Neural cell (in vitro differentiated cells): ENCODE measurements at regions not wholly inside any gene's neighbourhood (a gene's known extent, or its start where the extent isn't known, plus 50 kb on each side); places are given as distances from the start of the nearest gene placed in this dataset.

Source experiments
- H2AFZ ChIP-seq: fragments of 200-600, 300-800 bp; sonication (generic), shearing (Covaris generic); 2 replicates; pipeline ENCODE4 v1.6.0; 2014; ENCODE audit warnings: low read depth, mild to moderate bottlenecking, antibody characterized with exemption, low read length, moderate library complexity
- H3F3A ChIP-seq: fragments of 200-600 bp; shearing (Covaris generic); 2 replicates; pipeline ENCODE4 v1.6.1; 2016; ENCODE audit warnings: mild to moderate bottlenecking, moderate library complexity, mixed read lengths, antibody characterized with exemption, low read length; ENCODE audit not compliant: insufficient read depth, poor library complexity, severe bottlenecking
- H3K27ac ChIP-seq: fragments of 200-600, 300-800 bp; sonication (generic), shearing (Covaris generic); 2 replicates; pipeline ENCODE4 v1.5.1; 2014; ENCODE audit warnings: mild to moderate bottlenecking, low read length, moderate library complexity
- H3K27me3 ChIP-seq: fragments of 300-800, 200-600 bp; sonication (generic), shearing (Covaris generic); 2 replicates; pipeline ENCODE4 v1.6.0; 2014; ENCODE audit warnings: mild to moderate bottlenecking, low read depth, low read length, moderate library complexity; ENCODE audit not compliant: insufficient read depth
- H3K36me3 ChIP-seq: fragments of 300-800, 200-600 bp; sonication (generic), shearing (Covaris generic); 2 replicates; pipeline ENCODE4 v1.5.1; 2014; ENCODE audit warnings: mild to moderate bottlenecking, antibody characterized with exemption, low read length, moderate library complexity; ENCODE audit not compliant: insufficient read depth
- H3K4me2 ChIP-seq: fragments of 300-800, 200-600 bp; sonication (generic), shearing (Covaris generic); 2 replicates; pipeline ENCODE4 v1.6.0; 2014; ENCODE audit warnings: mild to moderate bottlenecking, low read length
- H3K4me3 ChIP-seq: fragments of 300-800, 200-600 bp; sonication (generic), shearing (Covaris generic); 2 replicates; pipeline ENCODE4 v1.5.1; 2014; ENCODE audit warnings: mild to moderate bottlenecking, low read length, moderate library complexity
- H3K79me2 ChIP-seq: fragments of 200-600 bp; shearing (Covaris generic); replicated peaks from 2 replicates; pipeline ENCODE4 v1.6.0; 2014; ENCODE audit warnings: mild to moderate bottlenecking, low read length, moderate library complexity; ENCODE audit not compliant: insufficient read depth
- H3K9ac ChIP-seq: fragments of 300-800, 200-600 bp; sonication (generic), shearing (Covaris generic); 2 replicates; pipeline ENCODE4 v1.6.1; 2016; ENCODE audit warnings: mild to moderate bottlenecking, low read length, mixed read lengths
- H3K9me2 ChIP-seq: fragments of 200-600 bp; shearing (Covaris generic); 2 replicates; pipeline ENCODE4 v1.6.1; 2016; ENCODE audit warnings: mild to moderate bottlenecking, low read length, mixed read lengths; ENCODE audit not compliant: insufficient read depth
- H3K9me3 ChIP-seq: fragments of 200-600, 300-800 bp; sonication (generic), shearing (Covaris generic); 2 replicates; pipeline ENCODE4 v1.6.1; 2016; ENCODE audit warnings: mild to moderate bottlenecking, mixed run types, low read length, moderate library complexity, mixed read lengths
- H4K20me1 ChIP-seq: fragments of 200-600 bp; shearing (Covaris generic); 2 replicates; pipeline ENCODE4 v1.6.1; 2016; ENCODE audit warnings: mild to moderate bottlenecking, mixed run types; ENCODE audit not compliant: insufficient read depth
- CTCF ChIP-seq: fragments of 450-650 bp; IDR thresholded peaks from 2 replicates; pipeline ENCODE4 v1.5.1; 2014; ENCODE audit warnings: antibody characterized with exemption, mild to moderate bottlenecking, moderate library complexity; ENCODE audit not compliant: poor library complexity, severe bottlenecking
- EP300 ChIP-seq: fragments of 450-650 bp; conservative IDR thresholded peaks from 2 replicates; pipeline ENCODE4 v1.6.1; 2014; ENCODE audit warnings: antibody characterized with exemption, mild to moderate bottlenecking, moderate library complexity; ENCODE audit not compliant: poor library complexity, severe bottlenecking
- EZH2 ChIP-seq: fragments of 200-600, 300-800 bp; shearing (Covaris generic), sonication (generic); IDR thresholded peaks from 2 replicates; pipeline ENCODE4 v1.6.1; 2014; ENCODE audit warnings: antibody characterized with exemption, low read length, borderline replicate concordance, mild to moderate bottlenecking; ENCODE audit not compliant: insufficient read depth, poor library complexity, severe bottlenecking
- MXI1 ChIP-seq: fragments of 450-650 bp; conservative IDR thresholded peaks from 2 replicates; pipeline ENCODE4 v1.6.1; 2014; ENCODE audit warnings: antibody characterized with exemption, mild to moderate bottlenecking; ENCODE audit not compliant: poor library complexity, severe bottlenecking
- POLR2AphosphoS5 ChIP-seq: IDR thresholded peaks from 2 replicates; pipeline ENCODE4 v1.6.1; 2012
- RAD21 ChIP-seq: fragments of 450-650 bp; conservative IDR thresholded peaks from 2 replicates; pipeline ENCODE4 v1.6.1; 2014; ENCODE audit warnings: antibody characterized with exemption, mild to moderate bottlenecking, moderate library complexity
- REST ChIP-seq: IDR thresholded peaks from 2 replicates; pipeline ENCODE4 v1.6.1; 2012; ENCODE audit warnings: borderline replicate concordance
- SMC3 ChIP-seq: fragments of 450-650 bp; conservative IDR thresholded peaks from 2 replicates; pipeline ENCODE4 v1.6.1; 2014; ENCODE audit warnings: antibody characterized with exemption, mild to moderate bottlenecking, moderate library complexity; ENCODE audit not compliant: poor library complexity
- TAF1 ChIP-seq: IDR thresholded peaks from 2 replicates; pipeline ENCODE4 v1.6.1; 2012; ENCODE audit warnings: low read depth

GRCh38 chr22:27296091-27296675, 505.4 kb downstream of the MN1 start:
- Histone ChIP-seq H3F3A (peaks cover 10% of the 10 kb centered on the region), H3K79me2 (no peaks in the 10 kb centered on the region), H3K9me3 (no peaks in the 10 kb centered on the region), H3K27ac (no peak overlapping the region), H3K9me2 (no peaks in the 10 kb centered on the region), H3K9ac (peak overlapping the region; percentile 23), H4K20me1 (no peaks in the 10 kb centered on the region), H3K4me3 (no peak overlapping the region), H3K4me2 (no peak overlapping the region), H3K36me3 (no peaks in the 10 kb centered on the region), H3K27me3 (no peaks in the 10 kb centered on the region), H2AFZ (no peak overlapping the region)
- no peak for TF ChIP-seq MXI1
- no peak for TF ChIP-seq SMC3
- no peak for TF ChIP-seq REST
- no peak for TF ChIP-seq EP300
- TF ChIP-seq EZH2: no peak
- no peak for TF ChIP-seq CTCF
- no peak for TF ChIP-seq TAF1
- no peak for TF ChIP-seq RAD21
- TF ChIP-seq POLR2AphosphoS5: no peak

- Histone ChIP-seq H3K4me2 (no peak overlapping the region), H3K79me2 (no peaks in the 10 kb centered on the region), H3K9me2 (no peaks in the 10 kb centered on the region), H3K36me3 (no peaks in the 10 kb centered on the region), H3F3A (peaks cover 10% of the 10 kb centered on the region), H3K27ac (peak overlapping the region; percentile 86), H3K4me3 (no peak overlapping the region), H3K9me3 (no peaks in the 10 kb centered on the region), H4K20me1 (no peaks in the 10 kb centered on the region), H3K27me3 (no peaks in the 10 kb centered on the region), H2AFZ (no peak overlapping the region), H3K9ac (no peak overlapping the region)
- TF ChIP-seq CTCF (no peak), TAF1 (no peak), REST (no peak), MXI1 (no peak), EP300 (no peak), EZH2 (no peak), POLR2AphosphoS5 (no peak), SMC3 (no peak), RAD21 (no peak)
Measured at GRCh38 chr22:27297125-27297524, 504.4 kb downstream of the MN1 start.
